Amniotic epithelial cell (primary cell): ENCODE measurements at regions not wholly inside any gene's neighbourhood (a gene's known extent, or its start where the extent isn't known, plus 50 kb on each side); places are given as distances from the start of the nearest gene placed in this dataset.
"Not testable (repeated sequence)": the region's sequence is repeated elsewhere in the genome, so short reads cannot be mapped to it uniquely, and the experiment has no call there.

ENCODE experiments used
- DNase-seq: peaks from one replicate; pipeline ENCODE4 v3.0.0-alpha.2; 2010; ENCODE audit warnings: low read depth

GRCh38 chr9:42435715-42436342 lies 252.4 kb downstream of the SPATA31A6 start:
- DNase-seq, result not testable (repeated sequence)

GRCh38 chr9:42437057-42437759 lies 253.7 kb downstream of the SPATA31A6 start:
- not testable (repeated sequence) for DNase-seq

GRCh38 chr9:42442680-42443079 lies 259.2 kb downstream of the SPATA31A6 start:
- not testable (repeated sequence) for DNase-seq

- DNase-seq, result not testable (repeated sequence)
Observed at GRCh38 chr9:42443414-42443813, 260.0 kb downstream of the SPATA31A6 start.

GRCh38 chr9:42461436-42461835 lies 278.0 kb downstream of the SPATA31A6 start:
- not testable (repeated sequence) for DNase-seq

- not testable (repeated sequence) for DNase-seq
Observed at GRCh38 chr9:42461863-42462262, 278.4 kb downstream of the SPATA31A6 start.

GRCh38 chr9:42463981-42464380 lies 280.5 kb downstream of the SPATA31A6 start:
- peak; percentile 87 for DNase-seq

GRCh38 chr9:42470577-42470976 lies 287.1 kb downstream of the SPATA31A6 start:
- peak; percentile 32 for DNase-seq

- not testable (repeated sequence) for DNase-seq
Observed at GRCh38 chr9:42490989-42491388, 307.5 kb downstream of the SPATA31A6 start.

- not testable (repeated sequence) for DNase-seq
Observed at GRCh38 chr9:42502620-42503264, 319.3 kb downstream of the SPATA31A6 start.

GRCh38 chr9:42508111-42508510 lies 324.7 kb downstream of the SPATA31A6 start:
- not testable (repeated sequence) for DNase-seq

- DNase-seq, result not testable (repeated sequence)
Observed at GRCh38 chr9:42513535-42513934, 330.1 kb downstream of the SPATA31A6 start.

- DNase-seq, result peak; percentile 79
Observed at GRCh38 chr9:42534325-42534983, 351.0 kb downstream of the SPATA31A6 start.

- DNase-seq, result peak; percentile 5
Observed at GRCh38 chr9:42534984-42535325, 351.5 kb downstream of the SPATA31A6 start.

GRCh38 chr9:42550789-42551357 lies 367.4 kb downstream of the SPATA31A6 start:
- not testable (repeated sequence) for DNase-seq

- DNase-seq, result not testable (repeated sequence)
Observed at GRCh38 chr9:42568530-42568929, 385.1 kb downstream of the SPATA31A6 start.

- DNase-seq, result not testable (repeated sequence)
Observed at GRCh38 chr9:42568942-42569556, 385.6 kb downstream of the SPATA31A6 start.

GRCh38 chr9:42577851-42578250 lies 394.4 kb downstream of the SPATA31A6 start:
- DNase-seq, result not testable (repeated sequence)
